OCI-LY1 (cell line): ENCODE measurements at regions not wholly inside any gene's neighbourhood (a gene's known extent, or its start where the extent isn't known, plus 50 kb on each side); places are given as distances from the start of the nearest gene placed in this dataset.
"Not testable (repeated sequence)": the region's sequence is repeated elsewhere in the genome, so short reads cannot be mapped to it uniquely, and the experiment has no call there.

Experiments used
- H2AFZ ChIP-seq: fragments of 200-600 bp; sonication (generic), shearing (Covaris generic); 2 replicates; pipeline ENCODE4 v1.6.0; 2014; ENCODE audit warnings: antibody characterized with exemption, mild to moderate bottlenecking, low read length
- H3F3A ChIP-seq: fragments of 200-600 bp; sonication (generic), shearing (Covaris generic); 2 replicates; pipeline ENCODE4 v1.6.0; 2014; ENCODE audit warnings: mild to moderate bottlenecking, antibody characterized with exemption, low read length, moderate library complexity; ENCODE audit not compliant: insufficient read depth
- H3K27ac ChIP-seq: fragments of 200-600 bp; sonication (generic); 2 replicates; pipeline ENCODE4 v1.5.1; 2014; ENCODE audit warnings: low read length, mixed run types, mild to moderate bottlenecking, low read depth; ENCODE audit not compliant: poor library complexity, severe bottlenecking
- H3K27me3 ChIP-seq: fragments of 200-600 bp; sonication (generic); 2 replicates; pipeline ENCODE4 v1.6.0; 2014; ENCODE audit warnings: antibody characterized with exemption, mild to moderate bottlenecking, low read length, moderate library complexity; ENCODE audit not compliant: insufficient read depth
- H3K36me3 ChIP-seq: fragments of 200-600 bp; sonication (generic); 2 replicates; pipeline ENCODE4 v1.6.1; 2014; ENCODE audit warnings: mild to moderate bottlenecking, antibody characterized with exemption, low read length, moderate library complexity, mixed read lengths; ENCODE audit not compliant: insufficient read depth
- H3K4me1 ChIP-seq: fragments of 200-600 bp; sonication (generic); 2 replicates; pipeline ENCODE4 v1.5.1; 2014; ENCODE audit warnings: mild to moderate bottlenecking, low read length, moderate library complexity; ENCODE audit not compliant: insufficient read depth, severe bottlenecking
- H3K4me2 ChIP-seq: fragments of 200-600 bp; sonication (generic), shearing (Covaris generic); 2 replicates; pipeline ENCODE4 v1.6.1; 2014; ENCODE audit warnings: low read length
- H3K4me3 ChIP-seq: fragments of 200-600 bp; sonication (generic); 2 replicates; pipeline ENCODE4 v1.5.1; 2014; ENCODE audit warnings: low read length, low read depth, mild to moderate bottlenecking, mixed read lengths; ENCODE audit not compliant: poor library complexity, severe bottlenecking
- H3K79me2 ChIP-seq: fragments of 200-600 bp; shearing (Covaris generic); 2 replicates; pipeline ENCODE4 v1.6.1; 2016; ENCODE audit warnings: mixed run types, low read length, mixed read lengths; ENCODE audit not compliant: insufficient read depth
- H3K9ac ChIP-seq: fragments of 200-600 bp; sonication (generic), shearing (Covaris generic); 2 replicates; pipeline ENCODE4 v1.6.1; 2014; ENCODE audit warnings: mild to moderate bottlenecking, low read length, mixed read lengths
- H3K9me2 ChIP-seq: fragments of 200-600 bp; sonication (generic), shearing (Covaris generic); 2 replicates; pipeline ENCODE4 v1.6.1; 2014; ENCODE audit warnings: low read depth, mild to moderate bottlenecking, low read length, mixed read lengths
- H3K9me3 ChIP-seq: fragments of 200-600 bp; shearing (Covaris generic); 2 replicates; pipeline ENCODE4 v1.6.1; 2014; ENCODE audit warnings: low read length, mixed read lengths
- H4K20me1 ChIP-seq: fragments of 200-600 bp; sonication (generic), shearing (Covaris generic); 2 replicates; pipeline ENCODE4 v1.6.0; 2016; ENCODE audit warnings: mild to moderate bottlenecking, low read length; ENCODE audit not compliant: insufficient read depth
- EZH2 ChIP-seq: fragments of 200-600 bp; sonication (generic), shearing (Covaris generic); IDR thresholded peaks from 2 replicates; pipeline ENCODE4 v1.8.0; 2017; ENCODE audit warnings: borderline replicate concordance, mixed run types, mild to moderate bottlenecking, antibody characterized with exemption, low read length, moderate library complexity, mixed read lengths
- TF ChIP-seq, protein P1 (sequence below): fragments of 200-600 bp; sonication (generic), shearing (Covaris generic); IDR thresholded peaks from 2 replicates; pipeline ENCODE4 v1.5.1; 2017; ENCODE audit warnings: mild to moderate bottlenecking, antibody characterized with exemption, low read length, moderate library complexity, mixed read lengths

DNA sequence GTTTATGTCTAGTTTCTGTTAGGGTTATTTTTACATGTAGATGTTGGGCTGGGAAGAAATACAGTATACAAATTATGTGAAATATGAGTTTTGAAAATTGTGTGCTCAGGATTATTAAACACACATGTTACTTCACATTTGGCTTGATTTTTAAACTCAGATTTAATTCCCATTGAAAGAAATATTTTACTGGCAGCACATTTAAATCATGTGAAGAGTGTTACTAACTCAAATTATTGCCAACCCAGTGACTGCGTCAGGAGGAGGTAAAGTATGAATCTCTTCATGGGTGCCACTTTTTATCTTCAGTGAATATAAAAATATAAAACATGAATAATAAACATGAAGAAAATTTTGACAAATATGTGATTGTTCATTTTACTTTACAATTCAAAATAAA, 457.5 kb upstream of the CCDC179 start:
- H3K4me3 ChIP-seq: no peak overlapping the region

DNA sequence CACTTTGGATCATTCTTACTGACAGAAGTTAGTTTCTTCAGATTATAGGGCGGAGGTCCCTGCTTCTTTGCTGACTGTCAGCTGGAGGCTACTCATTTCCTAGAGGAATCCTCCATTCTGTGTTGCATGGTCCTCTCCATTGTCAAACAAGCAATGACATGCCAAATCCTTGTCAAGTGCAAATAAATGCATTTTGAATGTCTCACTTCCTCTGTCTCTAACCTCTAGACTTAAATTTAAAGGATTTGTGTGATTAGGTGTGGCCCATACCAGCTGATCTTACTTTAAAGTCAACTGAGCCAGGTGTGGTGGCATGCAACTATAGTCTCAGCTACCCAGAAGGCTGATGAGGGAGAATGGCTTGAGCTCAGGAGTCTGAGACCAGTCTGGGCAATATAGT, 458.4 kb upstream of the CCDC179 start:
- TF ChIP-seq, protein P1, sequence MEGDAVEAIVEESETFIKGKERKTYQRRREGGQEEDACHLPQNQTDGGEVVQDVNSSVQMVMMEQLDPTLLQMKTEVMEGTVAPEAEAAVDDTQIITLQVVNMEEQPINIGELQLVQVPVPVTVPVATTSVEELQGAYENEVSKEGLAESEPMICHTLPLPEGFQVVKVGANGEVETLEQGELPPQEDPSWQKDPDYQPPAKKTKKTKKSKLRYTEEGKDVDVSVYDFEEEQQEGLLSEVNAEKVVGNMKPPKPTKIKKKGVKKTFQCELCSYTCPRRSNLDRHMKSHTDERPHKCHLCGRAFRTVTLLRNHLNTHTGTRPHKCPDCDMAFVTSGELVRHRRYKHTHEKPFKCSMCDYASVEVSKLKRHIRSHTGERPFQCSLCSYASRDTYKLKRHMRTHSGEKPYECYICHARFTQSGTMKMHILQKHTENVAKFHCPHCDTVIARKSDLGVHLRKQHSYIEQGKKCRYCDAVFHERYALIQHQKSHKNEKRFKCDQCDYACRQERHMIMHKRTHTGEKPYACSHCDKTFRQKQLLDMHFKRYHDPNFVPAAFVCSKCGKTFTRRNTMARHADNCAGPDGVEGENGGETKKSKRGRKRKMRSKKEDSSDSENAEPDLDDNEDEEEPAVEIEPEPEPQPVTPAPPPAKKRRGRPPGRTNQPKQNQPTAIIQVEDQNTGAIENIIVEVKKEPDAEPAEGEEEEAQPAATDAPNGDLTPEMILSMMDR: no peak
- no peak for TF ChIP-seq EZH2
- no peak overlapping the region for H3K4me3 ChIP-seq

More for the DNA sequence above, 457.5 kb upstream of the CCDC179 start:
- H3K4me2 ChIP-seq: no peak overlapping the region
- no peak overlapping the region for H3K9ac ChIP-seq
- no peaks in the 10 kb centered on the region for H3K9me3 ChIP-seq
- no peaks in the 10 kb centered on the region for H3F3A ChIP-seq
- no peaks in the 10 kb centered on the region for H3K4me1 ChIP-seq
- no peak overlapping the region for H2AFZ ChIP-seq
- no peaks in the 10 kb centered on the region for H3K27me3 ChIP-seq
- no peak for TF ChIP-seq EZH2
- TF ChIP-seq, protein P1: no peak
- H4K20me1 ChIP-seq: no peaks in the 10 kb centered on the region
- no peaks in the 10 kb centered on the region for H3K79me2 ChIP-seq
- no peaks in the 10 kb centered on the region for H3K9me2 ChIP-seq
- H3K36me3 ChIP-seq: no peaks in the 10 kb centered on the region
- H3K27ac ChIP-seq: no peak overlapping the region

DNA sequence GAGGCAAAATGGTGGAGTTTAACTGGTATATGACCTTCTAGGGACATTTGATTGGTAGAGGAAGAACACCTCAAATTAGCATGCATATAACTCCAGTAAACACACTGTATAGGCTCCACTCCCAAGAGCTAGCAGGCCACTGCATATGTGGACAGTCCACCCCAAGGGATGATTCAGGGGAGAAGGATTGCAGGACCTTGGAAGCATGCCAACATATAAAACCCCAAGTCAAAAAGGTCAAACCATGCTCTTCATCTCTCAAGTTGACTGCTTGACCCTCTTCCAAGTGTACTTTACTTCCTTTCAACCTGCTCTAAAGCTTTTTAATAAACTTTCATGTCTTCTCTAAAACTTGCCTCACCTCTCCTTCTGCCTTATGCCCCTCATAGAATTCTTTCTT, 459.9 kb upstream of the CCDC179 start:
- H3K79me2 ChIP-seq: no peaks in the 10 kb centered on the region
- no peak overlapping the region for H3K27ac ChIP-seq
- H3K27me3 ChIP-seq: no peaks in the 10 kb centered on the region
- no peak overlapping the region for H3K4me2 ChIP-seq
- H3F3A ChIP-seq: no peaks in the 10 kb centered on the region
- no peaks in the 10 kb centered on the region for H3K9me3 ChIP-seq
- no peaks in the 10 kb centered on the region for H4K20me1 ChIP-seq
- H3K36me3 ChIP-seq: no peaks in the 10 kb centered on the region
- no peak overlapping the region for H3K9ac ChIP-seq
- H2AFZ ChIP-seq: no peak overlapping the region
- H3K9me2 ChIP-seq: no peaks in the 10 kb centered on the region
- TF ChIP-seq, protein P1: no peak
- TF ChIP-seq EZH2: no peak
- H3K4me1 ChIP-seq: no peaks in the 10 kb centered on the region
- no peak overlapping the region for H3K4me3 ChIP-seq

More for the DNA sequence above, 458.4 kb upstream of the CCDC179 start:
- Histone ChIP-seq H3K9ac (no peak overlapping the region), H3K4me1 (no peaks in the 10 kb centered on the region), H3K79me2 (no peaks in the 10 kb centered on the region), H3K27me3 (no peaks in the 10 kb centered on the region), H4K20me1 (no peaks in the 10 kb centered on the region), H3F3A (no peaks in the 10 kb centered on the region), H3K27ac (no peak overlapping the region), H3K9me2 (no peaks in the 10 kb centered on the region), H3K36me3 (no peaks in the 10 kb centered on the region), H2AFZ (no peak overlapping the region), H3K4me2 (no peak overlapping the region), H3K9me3 (no peaks in the 10 kb centered on the region)

DNA sequence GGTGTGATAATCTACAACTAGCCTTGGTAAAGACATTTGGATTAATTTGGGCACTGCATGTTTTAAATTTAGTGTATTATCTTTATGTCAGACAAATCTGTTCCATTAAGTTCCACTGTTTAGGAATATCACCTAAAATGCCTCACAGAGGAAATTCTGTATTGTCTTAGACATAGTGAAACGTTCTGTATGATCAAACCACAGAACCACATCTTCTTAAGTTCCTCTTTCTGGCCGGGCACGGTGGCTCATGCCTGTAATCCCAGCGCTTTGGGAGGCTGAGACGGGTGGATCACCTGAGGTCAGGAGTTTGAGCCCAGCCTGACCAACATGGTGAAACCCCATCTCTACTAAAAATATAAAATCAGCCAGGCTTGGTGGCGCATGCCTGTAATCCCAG, 475.3 kb upstream of the CCDC179 start:
- H3K27ac ChIP-seq, H3K9ac ChIP-seq, H3K36me3 ChIP-seq, H3K79me2 ChIP-seq, H3K9me2 ChIP-seq, H3K9me3 ChIP-seq, H4K20me1 ChIP-seq, H3K4me2 ChIP-seq, H3F3A ChIP-seq, H3K27me3 ChIP-seq, H2AFZ ChIP-seq, H3K4me3 ChIP-seq, H3K4me1 ChIP-seq: not testable (repeated sequence)
